H1 (cell line): ENCODE measurements at regions not wholly inside any gene's neighbourhood (a gene's known extent, or its start where the extent isn't known, plus 50 kb on each side); places are given as distances from the start of the nearest gene placed in this dataset.

Experiments used
- CTCF ChIA-PET: fragments of 300-600 bp; sonication (Branson Sonifier 250); formaldehyde crosslinking; loops from one replicate; lab custom pipeline; 2021; ENCODE audit not compliant: partially characterized antibody; lab: Charles Lee
- POLR2A ChIA-PET: fragments of 300-600 bp; sonication (Branson Sonifier 250); formaldehyde crosslinking; loops from one replicate; lab custom pipeline; 2021; ENCODE audit warnings: inconsistent platforms; ENCODE audit not compliant: partially characterized antibody; lab: Charles Lee
- DNase-seq, 2 experiments: peaks; one replicate each; pipeline versions ENCODE4 v3.0.0 to v3.0.0-alpha.2; 2010 to 2022; ENCODE audit warnings: low spot score in 2 of 2, low read depth in 1 of 2, mixed read lengths in 1 of 2
- FAIRE-seq: peaks from 2 replicates; lab custom pipeline; 2011; peaks lifted over from hg19 to GRCh38; lab: Jason Lieb, UNC
- H2AFZ ChIP-seq: 2 replicates; pipeline ENCODE4 v1.8.1; 2012; ENCODE audit warnings: low read length, inconsistent platforms
- H2AK5ac ChIP-seq: 2 replicates; pipeline ENCODE4 v1.6.1; 2013; ENCODE audit warnings: low read depth, low read length
- H2BK120ac ChIP-seq: replicated peaks from 2 replicates; pipeline ENCODE3; 2013; ENCODE audit warnings: low read depth, low read length, inconsistent platforms
- H2BK12ac ChIP-seq: 2 replicates; pipeline ENCODE4 v1.6.1; 2013; ENCODE audit warnings: low read depth, low read length
- H2BK15ac ChIP-seq: 2 replicates; pipeline ENCODE4 v1.6.1; 2013; ENCODE audit warnings: low read length
- H2BK20ac ChIP-seq: 2 replicates; pipeline ENCODE4 v1.6.1; 2013; ENCODE audit warnings: low read length
- H2BK5ac ChIP-seq: 2 replicates; pipeline ENCODE4 v1.6.1; 2013; ENCODE audit warnings: low read depth, low read length
- H3K14ac ChIP-seq: 2 replicates; pipeline ENCODE4 v1.6.1; 2013; ENCODE audit warnings: inconsistent platforms; ENCODE audit not compliant: insufficient read length
- H3K18ac ChIP-seq: 2 replicates; pipeline ENCODE4 v1.6.1; 2013; ENCODE audit warnings: low read length; ENCODE audit errors: extremely low read depth
- H3K23ac ChIP-seq: 2 replicates; pipeline ENCODE4 v1.6.1; 2013; ENCODE audit warnings: inconsistent platforms; ENCODE audit not compliant: insufficient read length
- H3K23me2 ChIP-seq: 2 replicates; pipeline ENCODE4 v1.6.1; 2013; ENCODE audit warnings: low read depth, low read length
- H3K27ac ChIP-seq: 2 replicates; pipeline ENCODE4 v1.6.1; 2011; ENCODE audit warnings: low read depth, low read length, inconsistent platforms
- H3K27me3 ChIP-seq, 4 experiments: replicated peaks in 1 of 4; 1 replicate in 1 of 4; 2 replicates in 3 of 4; pipeline versions ENCODE4 v1.6.1 to v1.8.1; 2011 to 2013; ENCODE audit warnings: low read length in 3 of 4, mild to moderate bottlenecking in 3 of 4, inconsistent platforms in 2 of 4, mixed read lengths in 2 of 4, moderate library complexity in 1 of 4; ENCODE audit not compliant: control insufficient read depth in 3 of 4, insufficient read depth in 3 of 4; ENCODE audit errors: extremely low read depth in 1 of 4
- H3K36me3 ChIP-seq, 4 experiments: 2 replicates each; pipeline versions ENCODE4 v1.6.1 to v1.8.1; 2011 to 2013; ENCODE audit warnings: mild to moderate bottlenecking in 4 of 4, low read length in 3 of 4, moderate library complexity in 2 of 4, control low read depth in 1 of 4, inconsistent platforms in 1 of 4; ENCODE audit not compliant: insufficient read depth in 4 of 4, control insufficient read depth in 2 of 4
- H3K4ac ChIP-seq: replicated peaks from 2 replicates; pipeline ENCODE3; 2013; ENCODE audit warnings: low read length, low read depth, mixed read lengths, inconsistent platforms; ENCODE audit not compliant: insufficient read length
- H3K4me1 ChIP-seq, 4 experiments: replicated peaks in 1 of 4; 1 replicate in 1 of 4; 2 replicates in 3 of 4; pipeline versions ENCODE4 v1.6.1 to v1.8.1; 2011 to 2013; ENCODE audit warnings: low read length in 3 of 4, inconsistent platforms in 2 of 4, mixed read lengths in 1 of 4; ENCODE audit not compliant: insufficient read depth in 4 of 4, control insufficient read depth in 3 of 4
- H3K4me2 ChIP-seq, 2 experiments: 2 replicates each; pipeline versions ENCODE4 v1.6.1 to v1.8.1; 2011 to 2013; ENCODE audit warnings: low read depth in 2 of 2, low read length in 2 of 2, control low read depth in 1 of 2, inconsistent platforms in 1 of 2, mild to moderate bottlenecking in 1 of 2; ENCODE audit not compliant: insufficient read depth in 1 of 2
- H3K4me3 ChIP-seq, 4 experiments: fragments of 200-600, 300-600 bp in 1 of 4; sonication (generic), shearing (Covaris generic), sonication (Bioruptor Twin) in 1 of 4; 2 replicates each; pipeline versions ENCODE4 v1.5.1 to v1.8.1; 2011 to 2016; ENCODE audit warnings: low read length in 4 of 4, low read depth in 3 of 4, control low read depth in 2 of 4, inconsistent platforms in 2 of 4, mild to moderate bottlenecking in 2 of 4, mixed read lengths in 1 of 4, moderate library complexity in 1 of 4; ENCODE audit not compliant: insufficient read depth in 2 of 4; ENCODE audit errors: extremely low read depth in 1 of 4
- H3K56ac ChIP-seq: replicated peaks from 2 replicates; pipeline ENCODE3; 2013; ENCODE audit warnings: low read depth, mild to moderate bottlenecking, mixed read lengths, low read length, inconsistent platforms; ENCODE audit not compliant: insufficient read length
- H3K79me1 ChIP-seq: 2 replicates; pipeline ENCODE4 v1.6.1; 2013; ENCODE audit warnings: low read depth, low read length, control low read depth
- H3K79me2 ChIP-seq, 2 experiments: 2 replicates each; pipeline versions ENCODE4 v1.6.1 to v1.8.1; 2012 to 2013; ENCODE audit warnings: low read length in 2 of 2, mild to moderate bottlenecking in 2 of 2, inconsistent platforms in 1 of 2; ENCODE audit not compliant: insufficient read depth in 2 of 2, control insufficient read depth in 1 of 2
- H3K9ac ChIP-seq, 4 experiments: replicated peaks in 1 of 4; 1 replicate in 1 of 4; 2 replicates in 3 of 4; pipeline versions ENCODE4 v1.6.1 to v1.8.1; 2011 to 2013; ENCODE audit warnings: low read depth in 3 of 4, low read length in 3 of 4, control low read depth in 2 of 4, mild to moderate bottlenecking in 2 of 4, moderate library complexity in 2 of 4, inconsistent platforms in 1 of 4; ENCODE audit errors: extremely low read depth in 1 of 4
- H3K9me3 ChIP-seq, 2 experiments: 2 replicates each; pipeline versions ENCODE4 v1.6.1 to v1.8.1; 2012 to 2013; ENCODE audit warnings: mild to moderate bottlenecking in 2 of 2, moderate library complexity in 2 of 2, control low read depth in 1 of 2, inconsistent platforms in 1 of 2, low read depth in 1 of 2, low read length in 1 of 2, mixed read lengths in 1 of 2; ENCODE audit not compliant: insufficient read depth in 2 of 2
- H4K20me1 ChIP-seq, 2 experiments: replicated peaks in 1 of 2; 2 replicates each; pipeline versions ENCODE3 to v1.8.1; 2011 to 2013; ENCODE audit warnings: inconsistent platforms in 2 of 2, low read length in 2 of 2, mild to moderate bottlenecking in 1 of 2; ENCODE audit not compliant: insufficient read depth in 2 of 2, control insufficient read depth in 1 of 2
- H4K5ac ChIP-seq: 2 replicates; pipeline ENCODE4 v1.6.1; 2013; ENCODE audit warnings: low read length, low read depth, mixed read lengths, inconsistent platforms; ENCODE audit not compliant: insufficient read length
- H4K8ac ChIP-seq: 2 replicates; pipeline ENCODE4 v1.8.0; 2013; ENCODE audit warnings: mild to moderate bottlenecking, moderate library complexity, low read length, inconsistent platforms; ENCODE audit not compliant: insufficient read depth; ENCODE audit errors: extremely low read depth
- H4K91ac ChIP-seq: replicated peaks from 2 replicates; pipeline ENCODE3; 2013; ENCODE audit warnings: low read length, mixed read lengths, inconsistent platforms; ENCODE audit not compliant: insufficient read length
- CEBPB ChIP-seq: IDR thresholded peaks from 2 replicates; pipeline ENCODE4 v1.6.1; 2012; ENCODE audit warnings: low read depth, low read length
- FOSL1 ChIP-seq: IDR thresholded peaks from 2 replicates; pipeline ENCODE4 v1.6.1; 2011; ENCODE audit warnings: mild to moderate bottlenecking, low read depth, low read length, moderate library complexity; ENCODE audit not compliant: insufficient read depth
- GABPA ChIP-seq: IDR thresholded peaks from 2 replicates; pipeline ENCODE4 v1.6.1; 2011; ENCODE audit warnings: mild to moderate bottlenecking, low read length, moderate library complexity, borderline replicate concordance; ENCODE audit not compliant: insufficient read depth
- JUND ChIP-seq: IDR thresholded peaks from 2 replicates; pipeline ENCODE4 v1.6.1; 2011; ENCODE audit warnings: mild to moderate bottlenecking, improper control_type of control experiment, low read length
- KDM1A ChIP-seq: fragments of 200-600, 300-600 bp; sonication (generic); IDR thresholded peaks from 2 replicates; pipeline ENCODE4 v1.7.1; 2016; ENCODE audit warnings: mild to moderate bottlenecking, low read length, borderline replicate concordance
- NRF1 ChIP-seq: IDR thresholded peaks from 2 replicates; pipeline ENCODE4 v1.6.1; 2011; ENCODE audit warnings: mild to moderate bottlenecking, low read depth, low read length, improper control_type of control experiment
- PHF8 ChIP-seq: fragments of 200-600 bp; sonication (generic); conservative IDR thresholded peaks from 2 replicates; pipeline ENCODE4 v1.7.1; 2012; ENCODE audit warnings: low read depth, mild to moderate bottlenecking, inconsistent platforms, low read length, moderate library complexity
- POLR2A ChIP-seq, 2 experiments: IDR thresholded peaks; 1 replicate in 1 of 2; 2 replicates in 1 of 2; pipeline ENCODE4 v1.6.1; 2011; ENCODE audit warnings: low read depth in 2 of 2, low read length in 2 of 2, mild to moderate bottlenecking in 2 of 2; ENCODE audit errors: control extremely low read depth in 1 of 2
- SIX5 ChIP-seq: IDR thresholded peaks from 2 replicates; pipeline ENCODE4 v1.6.1; 2011; ENCODE audit warnings: mild to moderate bottlenecking, low read depth, low read length
- TAF7 ChIP-seq: optimal IDR thresholded peaks from 2 replicates; pipeline ENCODE3; 2011; ENCODE audit warnings: low read depth, mild to moderate bottlenecking, inconsistent platforms, low read length, moderate library complexity, borderline replicate concordance
- ZNF274 ChIP-seq: IDR thresholded peaks from 2 replicates; pipeline ENCODE4 v1.7.0; 2012; ENCODE audit warnings: low read length, borderline replicate concordance; ENCODE audit errors: extremely low read depth
- WGBS, 2 experiments: shearing (Covaris generic) in 1 of 2; methylation state at CpG; one replicate each; pipeline versions ENCODE4 v1.1.6 to v1.1.7; 2013 to 2015; ENCODE audit warnings: low lambda C conversion rate in 2 of 2, mixed read lengths in 2 of 2, inconsistent platforms in 1 of 2, low coverage in 1 of 2, missing lambda C conversion rate in 1 of 2; ENCODE audit not compliant: insufficient replicate concordance in 2 of 2, insufficient coverage in 1 of 2, insufficient read length in 1 of 2; ENCODE audit errors: extremely low coverage in 1 of 2, missing lambda C conversion rate in 1 of 2; 5-methylcytosine and 5-hydroxymethylcytosine counted together
- TF ChIP-seq, protein P1 (sequence below), 3 experiments: IDR thresholded peaks; 1 replicate in 2 of 3; 2 replicates in 1 of 3; pipeline versions ENCODE4 v1.5.1 to v1.6.1; 2011; ENCODE audit warnings: low read length in 3 of 3, mild to moderate bottlenecking in 3 of 3, inconsistent platforms in 2 of 3, low read depth in 1 of 3, moderate library complexity in 1 of 3; ENCODE audit not compliant: insufficient read depth in 1 of 3; ENCODE audit errors: control extremely low read depth in 1 of 3

DNA sequence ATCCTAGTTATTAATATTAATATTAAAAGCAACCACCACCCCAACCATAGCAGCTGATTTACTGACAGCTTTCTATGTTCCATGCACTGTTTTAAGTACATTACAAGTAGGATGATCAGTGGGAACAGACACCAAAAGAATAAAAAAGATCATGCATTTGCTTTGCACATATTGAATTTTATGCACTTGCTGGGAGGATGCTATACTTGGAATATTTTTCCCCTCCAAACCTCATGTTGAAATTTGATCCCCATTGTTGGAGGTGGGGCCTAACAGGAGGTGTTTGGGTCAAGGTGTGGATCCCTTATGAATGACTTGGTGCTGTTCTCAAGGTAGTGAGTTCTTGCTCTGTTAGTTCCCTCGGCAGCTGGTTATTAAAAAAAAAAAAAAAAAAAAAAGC is 178.9 kb upstream of the MYLIP start:
- Histone ChIP-seq H4K91ac (no peak overlapping the region), H2BK15ac (no peak overlapping the region), H3K4me2 (no peak overlapping the region), H3K4ac (no peak overlapping the region), H3K14ac (no peak overlapping the region), H2AK5ac (no peak overlapping the region), H3K18ac (no peak overlapping the region), H3K27me3 (no peaks in the 10 kb centered on the region), H4K5ac (no peak overlapping the region), H2BK5ac (no peak overlapping the region), H3K23me2 (no peaks in the 10 kb centered on the region), H3K27ac (no peak overlapping the region), H3K4me3 (no peak overlapping the region), H2AFZ (no peak overlapping the region), H3K23ac (no peak overlapping the region), H3K79me2 (no peaks in the 10 kb centered on the region), H3K79me1 (no peaks in the 10 kb centered on the region), H3K36me3 (no peaks in the 10 kb centered on the region), H2BK120ac (no peak overlapping the region), H2BK12ac (no peak overlapping the region), H2BK20ac (no peak overlapping the region), H4K8ac (no peak overlapping the region), H3K9ac (no peak overlapping the region), H3K56ac (no peak overlapping the region), H3K4me1 (peaks cover 2 to 18% (median 8%) of the 10 kb centered on the region in 4 experiments; a peak in 5 of 7 replicates), H4K20me1 (no peaks in the 10 kb centered on the region), H3K9me3 (no peaks in the 10 kb centered on the region)
- ChIA-PET POLR2A (no interaction called here), CTCF (interaction anchor here (0.5 to 1.6 kb wide), 2 partner anchors 35 to 58 kb away, joined by 3 read pairs; no protein-coding TSS in a partner anchor)
- 86% methylated on average over 1 of the region's 1 CpG; no CpG with 5 or more reads in 1 of the 2 experiments for WGBS, 2 experiments
- DNase-seq (no peak), FAIRE-seq (no peak)
- TF ChIP-seq POLR2A (IDR thresholded peaks at IDR 0.05; ENCODE audit: control extremely low read depth in 1 of 2, low read depth in 2 of 2, low read length in 2 of 2) (no peak), CEBPB (no peak), NRF1 (no peak), GABPA (no peak), PHF8 (no peak), TAF7 (no peak), SIX5 (no peak), FOSL1 (no peak), JUND (no peak), ZNF274 (no peak), KDM1A (no peak)
- TF ChIP-seq, protein P1, sequence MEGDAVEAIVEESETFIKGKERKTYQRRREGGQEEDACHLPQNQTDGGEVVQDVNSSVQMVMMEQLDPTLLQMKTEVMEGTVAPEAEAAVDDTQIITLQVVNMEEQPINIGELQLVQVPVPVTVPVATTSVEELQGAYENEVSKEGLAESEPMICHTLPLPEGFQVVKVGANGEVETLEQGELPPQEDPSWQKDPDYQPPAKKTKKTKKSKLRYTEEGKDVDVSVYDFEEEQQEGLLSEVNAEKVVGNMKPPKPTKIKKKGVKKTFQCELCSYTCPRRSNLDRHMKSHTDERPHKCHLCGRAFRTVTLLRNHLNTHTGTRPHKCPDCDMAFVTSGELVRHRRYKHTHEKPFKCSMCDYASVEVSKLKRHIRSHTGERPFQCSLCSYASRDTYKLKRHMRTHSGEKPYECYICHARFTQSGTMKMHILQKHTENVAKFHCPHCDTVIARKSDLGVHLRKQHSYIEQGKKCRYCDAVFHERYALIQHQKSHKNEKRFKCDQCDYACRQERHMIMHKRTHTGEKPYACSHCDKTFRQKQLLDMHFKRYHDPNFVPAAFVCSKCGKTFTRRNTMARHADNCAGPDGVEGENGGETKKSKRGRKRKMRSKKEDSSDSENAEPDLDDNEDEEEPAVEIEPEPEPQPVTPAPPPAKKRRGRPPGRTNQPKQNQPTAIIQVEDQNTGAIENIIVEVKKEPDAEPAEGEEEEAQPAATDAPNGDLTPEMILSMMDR (IDR thresholded peaks at IDR 0.05; ENCODE audit: control extremely low read depth in 1 of 3, insufficient read depth in 1 of 3, low read depth in 1 of 3, low read length in 3 of 3): no peak
